Erythroblast (primary cell): ENCODE measurements at regions not wholly inside any gene's neighbourhood (a gene's known extent, or its start where the extent isn't known, plus 50 kb on each side); places are given as distances from the start of the nearest gene placed in this dataset.

ENCODE experiments used
- GATA1 ChIP-seq: IDR thresholded peaks from 2 replicates; pipeline ENCODE4 v1.6.1; 2011; ENCODE audit warnings: low read depth, mild to moderate bottlenecking, control low read depth, low read length, moderate library complexity
- POLR2A ChIP-seq: IDR thresholded peaks from 2 replicates; pipeline ENCODE4 v1.6.1; 2011; ENCODE audit warnings: mild to moderate bottlenecking, low read length

- TF ChIP-seq POLR2A, result no peak
- TF ChIP-seq GATA1, result no peak
These were observed 215.9 kb upstream of the DMRT1 start for GRCh38 chr9:625613-626012.
